ENCODE measurements at regions not wholly inside any gene's neighbourhood (a gene's known extent, or its start where the extent isn't known, plus 50 kb on each side); places are given as distances from the start of the nearest gene placed in this dataset.

GRCh38 chr10:3909339-3909738 is 124.3 kb upstream of the KLF6 start:
- Histone ChIP-seq H3K4me1 (ENCODE audit: control insufficient read depth in 4 of 4, insufficient read depth in 4 of 4, low read length in 3 of 4) (no peaks in the 10 kb centered on the region), H3K36me3 (ENCODE audit: control insufficient read depth in 4 of 4, insufficient read depth in 3 of 4, low read depth in 1 of 4, low read length in 3 of 4) (no peaks in the 10 kb centered on the region), H3K27ac (ENCODE audit: low read depth in 1 of 2, low read length in 2 of 2) (no peak overlapping the region), H3K4me3 (ENCODE audit: low read depth in 1 of 3, low read length in 3 of 3) (no peak overlapping the region), H3K9ac (ENCODE audit: low read depth in 1 of 2, low read length in 2 of 2) (no peak overlapping the region), H3K9me3 (ENCODE audit: control insufficient read depth in 4 of 4, low read length in 3 of 4) (no peaks in the 10 kb centered on the region), H3K27me3 (ENCODE audit: control insufficient read depth in 4 of 4, insufficient read depth in 4 of 4, low read length in 3 of 4) (no peaks in the 10 kb centered on the region)
- WGBS, result 94% methylated on average over 14 of the region's 14 CpGs
- TF ChIP-seq JUND (IDR thresholded peaks at IDR 0.05) (no peak), CTCF (IDR thresholded peaks at IDR 0.05; ENCODE audit: low read depth, low read length, missing input control) (no peak), HNF4A (conservative IDR thresholded peaks at IDR 0.05) (no peak), REST (IDR thresholded peaks at IDR 0.05) (no peak), SP1 (IDR thresholded peaks at IDR 0.05) (no peak), EGR1 (IDR thresholded peaks at IDR 0.05; ENCODE audit: low read depth in 2 of 2) (no peak), YY1 (IDR thresholded peaks at IDR 0.05) (no peak), FOXA2 (IDR thresholded peaks at IDR 0.05) (no peak)
- no peak for DNase-seq (ENCODE audit: low spot score)

GRCh38 chr10:3908183-3908582 is 123.2 kb upstream of the KLF6 start:
- Histone ChIP-seq H3K9me3 (ENCODE audit: control insufficient read depth in 4 of 4, low read length in 3 of 4) (no peaks in the 10 kb centered on the region), H3K4me3 (ENCODE audit: low read depth in 1 of 3, low read length in 3 of 3) (no peak overlapping the region), H3K27me3 (ENCODE audit: control insufficient read depth in 4 of 4, insufficient read depth in 4 of 4, low read length in 3 of 4) (no peaks in the 10 kb centered on the region), H3K4me1 (ENCODE audit: control insufficient read depth in 4 of 4, insufficient read depth in 4 of 4, low read length in 3 of 4) (no peaks in the 10 kb centered on the region), H3K9ac (ENCODE audit: low read depth in 1 of 2, low read length in 2 of 2) (no peak overlapping the region), H3K27ac (ENCODE audit: low read depth in 1 of 2, low read length in 2 of 2) (no peak overlapping the region), H3K36me3 (ENCODE audit: control insufficient read depth in 4 of 4, insufficient read depth in 3 of 4, low read depth in 1 of 4, low read length in 3 of 4) (no peaks in the 10 kb centered on the region)
- WGBS, result 89% methylated on average over 10 of the region's 10 CpGs
- TF ChIP-seq NR2F2 (IDR thresholded peaks at IDR 0.05) (no peak), FOXA1 (IDR thresholded peaks at IDR 0.05) (no peak), RAD21 (IDR thresholded peaks at IDR 0.05) (no peak), JUND (IDR thresholded peaks at IDR 0.05) (no peak), HNF4A (conservative IDR thresholded peaks at IDR 0.05) (no peak), MAX (IDR thresholded peaks at IDR 0.05) (no peak), RXRA (IDR thresholded peaks at IDR 0.05) (no peak), HNF4G (IDR thresholded peaks at IDR 0.05) (no peak), YY1 (IDR thresholded peaks at IDR 0.05) (no peak), SP1 (IDR thresholded peaks at IDR 0.05) (no peak), ZBTB33 (IDR thresholded peaks at IDR 0.05) (no peak), CTCF (IDR thresholded peaks at IDR 0.05; ENCODE audit: low read depth, low read length, missing input control) (no peak), EGR1 (IDR thresholded peaks at IDR 0.05; ENCODE audit: low read depth in 2 of 2) (no peak), FOXA2 (IDR thresholded peaks at IDR 0.05) (no peak), TAF1 (conservative IDR thresholded peaks at IDR 0.05) (no peak), GABPA (IDR thresholded peaks at IDR 0.05 in 1 of 2, conservative IDR thresholded peaks at IDR 0.05 in 1 of 2) (no peak), REST (IDR thresholded peaks at IDR 0.05) (no peak)
- TF ChIP-seq, protein P1, sequence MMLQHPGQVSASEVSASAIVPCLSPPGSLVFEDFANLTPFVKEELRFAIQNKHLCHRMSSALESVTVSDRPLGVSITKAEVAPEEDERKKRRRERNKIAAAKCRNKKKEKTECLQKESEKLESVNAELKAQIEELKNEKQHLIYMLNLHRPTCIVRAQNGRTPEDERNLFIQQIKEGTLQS (IDR thresholded peaks at IDR 0.05), result no peak
- no peak for DNase-seq (ENCODE audit: low spot score)

Data from liver (tissue), 8 donors.